ENCODE measurements at regions not wholly inside any gene's neighbourhood (a gene's known extent, or its start where the extent isn't known, plus 50 kb on each side); places are given as distances from the start of the nearest gene placed in this dataset.

GRCh38 chr9:7979611-7980010 is 180.0 kb upstream of the DMAC1 start:
- Histone ChIP-seq H3K27me3 (ENCODE audit: control insufficient read depth in 2 of 2, insufficient read depth in 2 of 2, low read length in 2 of 2) (no peaks in the 10 kb centered on the region), H3K4me1 (ENCODE audit: control insufficient read depth in 1 of 2, insufficient read depth in 2 of 2, low read length in 2 of 2) (peaks cover 39 to 46% of the 10 kb centered on the region in 2 donors), H3K9ac (ENCODE audit: insufficient read depth, low read length, poor library complexity, severe bottlenecking) (no peak overlapping the region), H3K27ac (ENCODE audit: low read depth in 1 of 2, low read length in 2 of 2) (no peak overlapping the region), H3K9me3 (replicated peaks in 1 of 2; ENCODE audit: control insufficient read depth in 1 of 2, insufficient read depth in 1 of 2, low read length in 2 of 2) (no peaks in the 10 kb centered on the region), H3K36me3 (replicated peaks in 1 of 2; ENCODE audit: control insufficient read depth in 1 of 2, insufficient read depth in 2 of 2, low read length in 2 of 2) (no peaks in the 10 kb centered on the region), H3K79me2 (ENCODE audit: insufficient read depth, low read length) (no peaks in the 10 kb centered on the region), H4K20me1 (ENCODE audit: insufficient read depth, low read length) (no peaks in the 10 kb centered on the region), H2AFZ (ENCODE audit: insufficient read depth, low read depth, low read length, poor library complexity, severe bottlenecking) (no peak overlapping the region), H3K4me2 (replicated peaks; ENCODE audit: extremely low read depth, low read length, poor library complexity, severe bottlenecking) (no peak overlapping the region), H3K4me3 (replicated peaks in 1 of 3; ENCODE audit: low read depth in 2 of 3, low read length in 3 of 3) (no peak overlapping the region)
- TF ChIP-seq, protein P1, sequence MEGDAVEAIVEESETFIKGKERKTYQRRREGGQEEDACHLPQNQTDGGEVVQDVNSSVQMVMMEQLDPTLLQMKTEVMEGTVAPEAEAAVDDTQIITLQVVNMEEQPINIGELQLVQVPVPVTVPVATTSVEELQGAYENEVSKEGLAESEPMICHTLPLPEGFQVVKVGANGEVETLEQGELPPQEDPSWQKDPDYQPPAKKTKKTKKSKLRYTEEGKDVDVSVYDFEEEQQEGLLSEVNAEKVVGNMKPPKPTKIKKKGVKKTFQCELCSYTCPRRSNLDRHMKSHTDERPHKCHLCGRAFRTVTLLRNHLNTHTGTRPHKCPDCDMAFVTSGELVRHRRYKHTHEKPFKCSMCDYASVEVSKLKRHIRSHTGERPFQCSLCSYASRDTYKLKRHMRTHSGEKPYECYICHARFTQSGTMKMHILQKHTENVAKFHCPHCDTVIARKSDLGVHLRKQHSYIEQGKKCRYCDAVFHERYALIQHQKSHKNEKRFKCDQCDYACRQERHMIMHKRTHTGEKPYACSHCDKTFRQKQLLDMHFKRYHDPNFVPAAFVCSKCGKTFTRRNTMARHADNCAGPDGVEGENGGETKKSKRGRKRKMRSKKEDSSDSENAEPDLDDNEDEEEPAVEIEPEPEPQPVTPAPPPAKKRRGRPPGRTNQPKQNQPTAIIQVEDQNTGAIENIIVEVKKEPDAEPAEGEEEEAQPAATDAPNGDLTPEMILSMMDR (IDR thresholded peaks at IDR 0.05): no peak
- H3K4me3 Mint-ChIP-seq: no peak overlapping the region
- H3K4me1 Mint-ChIP-seq: peaks cover 39% of the 10 kb centered on the region
- WGBS (ENCODE audit: insufficient coverage): 100% methylated on average over 2 of the region's 5 CpGs
- no peak overlapping the region for H3K27ac Mint-ChIP-seq
- H3K9me3 Mint-ChIP-seq: peaks cover 0 to 1% (median 0%) of the 10 kb centered on the region in 7 donors
- no peaks in the 10 kb centered on the region for H3K27me3 Mint-ChIP-seq (ENCODE audit: low read depth in 3 of 3)
- DNase-seq: no peak
- no peaks in the 10 kb centered on the region for H3K36me3 Mint-ChIP-seq
- intact Hi-C loops (cut with micrococcal nuclease): no loop called here

DNA sequence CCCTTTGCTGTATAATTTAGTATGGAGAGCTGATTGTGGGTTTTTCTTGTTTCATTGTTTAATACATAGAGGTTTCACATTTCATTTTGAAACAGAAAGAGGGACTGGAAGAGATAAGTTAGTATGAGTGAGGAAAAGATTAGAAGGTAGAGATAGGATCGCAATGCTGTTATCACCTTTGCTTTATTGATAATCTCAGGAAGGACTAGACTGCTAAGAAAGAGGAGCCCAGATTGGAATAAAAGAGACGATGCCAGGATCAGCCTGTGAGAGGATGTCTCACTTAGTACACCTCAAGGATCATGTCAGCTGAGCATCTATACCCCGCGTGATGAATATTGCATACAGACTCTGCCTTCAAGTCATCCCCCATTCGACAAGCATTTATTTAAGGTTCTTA is 178.0 kb upstream of the DMAC1 start:
- intact Hi-C loops (cut with micrococcal nuclease): no loop called here
- H3K27ac ChIP-seq (ENCODE audit: low read depth in 1 of 2, low read length in 2 of 2): no peak overlapping the region

More for the DNA sequence above, 178.0 kb upstream of the DMAC1 start:
- Mint-ChIP-seq H3K27ac (peak overlapping the region in 3 of 7 donors; percentile 5 to 94 (median 6)), H3K4me3 (no peak overlapping the region), H3K36me3 (no peaks in the 10 kb centered on the region), H3K4me1 (peaks cover 42% of the 10 kb centered on the region), H3K9me3 (peaks cover 0 to 1% (median 0%) of the 10 kb centered on the region in 7 donors), H3K27me3 (ENCODE audit: low read depth in 3 of 3) (no peaks in the 10 kb centered on the region)
- Histone ChIP-seq H3K4me3 (replicated peaks in 1 of 3; ENCODE audit: low read depth in 2 of 3, low read length in 3 of 3) (no peak overlapping the region), H2AFZ (ENCODE audit: insufficient read depth, low read depth, low read length, poor library complexity, severe bottlenecking) (no peak overlapping the region), H3K4me2 (replicated peaks; ENCODE audit: extremely low read depth, low read length, poor library complexity, severe bottlenecking) (no peak overlapping the region), H3K79me2 (ENCODE audit: insufficient read depth, low read length) (no peaks in the 10 kb centered on the region), H3K9me3 (replicated peaks in 1 of 2; ENCODE audit: control insufficient read depth in 1 of 2, insufficient read depth in 1 of 2, low read length in 2 of 2) (no peaks in the 10 kb centered on the region), H3K4me1 (ENCODE audit: control insufficient read depth in 1 of 2, insufficient read depth in 2 of 2, low read length in 2 of 2) (peaks cover 43 to 53% of the 10 kb centered on the region in 2 donors), H3K36me3 (replicated peaks in 1 of 2; ENCODE audit: control insufficient read depth in 1 of 2, insufficient read depth in 2 of 2, low read length in 2 of 2) (no peaks in the 10 kb centered on the region), H3K27me3 (ENCODE audit: control insufficient read depth in 2 of 2, insufficient read depth in 2 of 2, low read length in 2 of 2) (no peaks in the 10 kb centered on the region), H4K20me1 (ENCODE audit: insufficient read depth, low read length) (no peaks in the 10 kb centered on the region), H3K9ac (ENCODE audit: insufficient read depth, low read length, poor library complexity, severe bottlenecking) (no peak overlapping the region)
- WGBS (ENCODE audit: insufficient coverage): 100% methylated on average over 3 of the region's 5 CpGs
- DNase-seq: no peak
- TF ChIP-seq, protein P1 (IDR thresholded peaks at IDR 0.05): no peak
